ENCODE measurements at regions not wholly inside any gene's neighbourhood (a gene's known extent, or its start where the extent isn't known, plus 50 kb on each side); places are given as distances from the start of the nearest gene placed in this dataset.

- TF ChIP-seq EZH2 (IDR thresholded peaks at IDR 0.05) (no peak), POLR2AphosphoS5 (IDR thresholded peaks at IDR 0.05; ENCODE audit: borderline replicate concordance, low read depth, low read length) (no peak), FOXP2 (optimal IDR thresholded peaks at IDR 0.05; ENCODE audit: control extremely low read depth, extremely low read length, insufficient read depth) (no peak)
Observed at GRCh38 chr1:56236688-56237087, 342.7 kb downstream of the PLPP3 start.
